NOMO-1 treated with dmso at 0.1 percent for 144 hours (cell line): ENCODE measurements at regions not wholly inside any gene's neighbourhood (a gene's known extent, or its start where the extent isn't known, plus 50 kb on each side); places are given as distances from the start of the nearest gene placed in this dataset.
"Not testable (repeated sequence)": the region's sequence is repeated elsewhere in the genome, so short reads cannot be mapped to it uniquely, and the experiment has no call there.

ENCODE experiments used
- DNase-seq: peaks from one replicate; lab custom pipeline; 2025; ENCODE audit not compliant: unreplicated experiment; lab: John Stamatoyannopoulos, UW

- DNase-seq: no peak
These were observed 154.7 kb upstream of the LSM14A start for GRCh38 chr19:34017601-34018000.

- no peak for DNase-seq
These were observed 153.8 kb upstream of the LSM14A start for GRCh38 chr19:34018546-34018945.

GRCh38 chr19:34023381-34023780 lies 148.9 kb upstream of the LSM14A start:
- no peak for DNase-seq

GRCh38 chr19:34033880-34034279 lies 138.4 kb upstream of the LSM14A start:
- no peak for DNase-seq

- no peak for DNase-seq
These were observed 137.9 kb upstream of the LSM14A start for GRCh38 chr19:34034318-34034846.

GRCh38 chr19:34041925-34042521 lies 130.3 kb upstream of the LSM14A start:
- DNase-seq: peak; percentile 3

GRCh38 chr19:34044021-34044420 lies 128.3 kb upstream of the LSM14A start:
- DNase-seq: no peak

GRCh38 chr19:34049944-34050343 lies 122.4 kb upstream of the LSM14A start:
- DNase-seq: no peak

- DNase-seq: not testable (repeated sequence)
These were observed 121.9 kb upstream of the LSM14A start for GRCh38 chr19:34050430-34050829.

- no peak for DNase-seq
These were observed 121.0 kb upstream of the LSM14A start for GRCh38 chr19:34051255-34051654.

GRCh38 chr19:34057155-34057554 lies 115.1 kb upstream of the LSM14A start:
- no peak for DNase-seq

- DNase-seq: no peak
These were observed 106.2 kb upstream of the LSM14A start for GRCh38 chr19:34066007-34066643.

GRCh38 chr19:34067861-34068271 lies 104.4 kb upstream of the LSM14A start:
- DNase-seq: no peak

GRCh38 chr19:34075661-34076091 lies 96.6 kb upstream of the LSM14A start:
- DNase-seq: no peak

GRCh38 chr19:34082289-34083077 lies 89.8 kb upstream of the LSM14A start:
- DNase-seq: no peak

GRCh38 chr19:34084396-34085145 lies 87.7 kb upstream of the LSM14A start:
- no peak for DNase-seq

- no peak for DNase-seq
These were observed 87.0 kb upstream of the LSM14A start for GRCh38 chr19:34085336-34085735.

- no peak for DNase-seq
These were observed 84.0 kb upstream of the LSM14A start for GRCh38 chr19:34088292-34088691.

GRCh38 chr19:34089566-34089965 lies 82.7 kb upstream of the LSM14A start:
- DNase-seq: no peak

- DNase-seq: no peak
These were observed 77.3 kb upstream of the LSM14A start for GRCh38 chr19:34094960-34095359.

- DNase-seq: not testable (repeated sequence)
These were observed 76.9 kb upstream of the LSM14A start for GRCh38 chr19:34095411-34095810.
